Stimulated activated CD4-positive, alpha-beta T cell treated with anti-CD3 and anti-CD28 coated beads, Interleukin-1b, Interleukin-23, amount 100 ng/mL, for 24 hours (primary cell): ENCODE measurements at regions not wholly inside any gene's neighbourhood (a gene's known extent, or its start where the extent isn't known, plus 50 kb on each side); places are given as distances from the start of the nearest gene placed in this dataset.
"Not testable (repeated sequence)": the region's sequence is repeated elsewhere in the genome, so short reads cannot be mapped to it uniquely, and the experiment has no call there.

Source experiments
- DNase-seq, 4 experiments: peaks; one replicate each; pipeline ENCODE4 v3.0.0-alpha.2; 2020; ENCODE audit warnings: low read depth in 4 of 4, low spot score in 1 of 4

DNA sequence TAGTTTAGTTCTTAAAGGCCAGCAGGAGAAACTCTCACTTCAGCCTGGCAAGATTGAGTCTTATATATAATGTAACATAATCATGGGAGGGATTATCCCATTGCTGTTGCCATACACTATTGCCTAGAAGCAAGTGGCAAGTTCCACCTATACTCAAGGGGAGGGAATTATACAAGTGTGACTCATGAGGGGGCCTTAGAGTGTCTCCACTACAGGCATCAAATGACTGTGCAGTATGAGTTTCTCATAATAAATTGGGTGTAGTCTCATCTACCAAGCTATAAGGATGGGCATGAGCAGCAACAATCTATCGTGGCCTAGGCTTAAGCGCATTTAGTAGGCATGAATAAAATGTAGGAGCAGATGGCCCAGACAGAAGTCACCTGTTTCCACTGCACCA lies 89.1 kb upstream of the C1GALT1C1 start:
- no peak for DNase-seq

DNA sequence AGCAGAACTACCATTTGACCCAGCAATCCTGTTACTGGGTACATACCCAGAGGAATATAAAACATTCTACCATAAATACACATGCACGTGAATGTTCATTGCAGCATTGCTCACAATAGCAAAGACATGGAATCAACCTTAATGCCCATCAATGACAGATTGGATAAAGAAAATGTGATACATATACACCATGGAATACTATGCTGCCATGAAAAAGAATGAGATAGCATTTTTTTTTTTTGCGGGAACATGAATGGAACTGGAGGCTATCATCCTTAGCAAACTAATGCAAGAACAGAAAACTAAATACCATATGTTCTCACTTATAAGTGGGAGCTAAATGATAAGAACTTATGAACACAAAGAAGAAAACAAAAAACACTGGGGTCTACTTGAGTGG lies 72.5 kb upstream of the C1GALT1C1 start:
- not testable (repeated sequence) for DNase-seq

DNA sequence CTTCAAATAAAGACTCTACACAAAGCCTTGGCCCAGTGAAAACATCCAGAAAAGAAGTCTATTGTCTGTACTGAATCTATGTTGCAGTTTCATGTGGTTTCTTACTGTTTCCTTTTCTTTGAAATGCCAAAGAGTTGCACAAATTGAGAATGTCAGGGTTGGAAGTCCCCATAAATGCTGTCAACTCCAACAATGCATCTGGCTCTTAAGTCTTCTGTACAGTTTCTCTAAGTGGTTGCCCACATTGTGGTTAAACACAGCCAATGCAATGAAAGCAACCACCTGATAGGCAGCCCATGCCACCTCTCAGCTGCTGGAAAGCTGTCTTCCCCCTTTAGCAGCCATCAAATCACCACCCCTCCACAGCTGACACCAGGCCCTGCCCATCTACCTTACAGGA lies 67.2 kb upstream of the C1GALT1C1 start:
- DNase-seq: no peak

DNA sequence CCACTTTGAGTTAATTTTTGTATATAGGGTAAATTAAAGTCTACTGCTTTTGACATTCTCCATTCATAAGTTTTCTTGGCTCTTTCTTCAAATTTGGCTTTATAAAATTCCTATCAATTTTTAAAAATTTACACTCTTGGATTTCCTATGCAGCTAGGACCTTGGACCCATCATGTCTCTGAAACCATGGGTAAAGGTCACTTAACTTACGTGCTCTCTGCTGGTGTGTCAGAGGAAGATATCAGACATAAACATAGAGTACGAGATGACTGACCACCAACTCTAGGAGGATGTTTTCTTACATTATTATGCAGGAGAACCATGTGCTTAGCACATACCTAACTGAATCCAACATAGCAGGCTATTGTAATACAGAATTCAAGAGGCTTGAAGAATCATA lies 62.5 kb upstream of the C1GALT1C1 start:
- DNase-seq: no peak

DNA sequence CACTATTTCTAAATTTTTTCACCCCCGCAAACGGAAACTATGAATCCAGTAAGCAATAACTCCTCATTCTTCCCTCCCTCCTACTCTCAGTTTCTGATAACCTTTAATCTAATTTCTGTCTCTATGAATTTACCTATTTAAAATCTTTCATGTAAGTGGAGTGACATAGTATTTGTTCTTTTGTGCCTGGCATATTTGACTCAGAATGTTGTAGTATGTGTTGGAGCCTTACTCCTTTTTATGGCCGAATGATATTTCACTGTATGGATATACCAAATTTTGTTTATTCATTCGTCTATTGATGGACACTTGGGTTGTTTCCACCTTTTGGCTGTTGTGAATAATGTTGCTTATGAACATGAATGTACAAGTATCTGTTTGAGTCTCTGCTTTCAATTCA lies 61.1 kb upstream of the C1GALT1C1 start:
- DNase-seq: no peak

DNA sequence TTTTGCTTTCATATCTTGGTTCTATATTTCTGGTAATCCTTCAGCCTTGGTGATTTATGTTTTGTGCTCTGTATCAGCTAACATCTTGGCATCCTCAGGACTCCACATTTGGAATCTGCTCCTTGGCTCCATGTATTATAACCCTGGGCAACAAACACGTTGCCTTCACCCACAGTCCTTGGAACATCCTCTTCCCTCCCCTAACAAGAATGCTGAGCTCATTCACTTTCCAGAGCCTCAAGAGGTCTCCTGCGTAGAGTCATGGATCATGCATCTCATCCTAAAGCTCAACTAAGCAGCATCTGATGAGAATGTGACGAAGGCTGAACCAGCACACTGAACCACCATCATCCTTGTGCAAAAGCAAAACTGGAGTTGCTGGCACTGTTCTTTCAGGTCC lies 60.5 kb upstream of the C1GALT1C1 start:
- DNase-seq: no peak

DNA sequence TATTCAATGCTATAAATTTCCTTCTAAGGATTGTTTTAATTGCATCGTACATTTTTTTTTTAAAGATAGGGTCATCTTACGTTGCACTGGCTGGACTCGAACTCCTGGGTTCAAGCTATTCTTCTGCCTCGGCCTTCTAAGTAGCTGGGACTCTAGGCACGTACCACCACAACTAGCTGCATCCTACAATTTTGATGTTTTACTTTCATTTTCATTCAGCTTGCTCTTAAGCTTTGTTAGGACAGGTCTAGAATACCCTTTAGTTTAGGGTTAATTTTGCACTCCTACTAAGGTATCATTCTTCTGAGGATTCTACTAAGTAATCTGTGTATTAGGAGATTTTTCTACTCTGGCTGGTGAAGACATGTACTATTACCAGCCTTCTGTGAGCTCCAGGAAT lies 50.2 kb upstream of the C1GALT1C1 start:
- DNase-seq: no peak
